HepG2 (cell line): ENCODE measurements at regions not wholly inside any gene's neighbourhood (a gene's known extent, or its start where the extent isn't known, plus 50 kb on each side); places are given as distances from the start of the nearest gene placed in this dataset.

Experiments used
- ATAC-seq: fragments of 200-7000 bp; cut with Tn5 transposase; 3 replicates; pipeline ENCODE4 v1.9.1; 2020; ENCODE audit warnings: mild to moderate bottlenecking, moderate library complexity
- BruUV-seq: library from RNA; stranded (reverse); fragments of 400-500 nt; replicated peaks from 2 replicates; lab custom pipeline; 2021; lab: Mats Ljungman, UMichigan
- CTCF ChIA-PET: fragments of 300-600 bp; formaldehyde crosslinking; extraction: SDS; loops from one replicate; lab custom pipeline; 2021; ENCODE audit warnings: low total read pairs, inconsistent platforms, low intra/inter-chr PET ratio; lab: Yijun Ruan, JAX
- POLR2A ChIA-PET: fragments of 350-600 bp; sonication (Branson Sonifier 250); formaldehyde crosslinking; loops from one replicate; lab custom pipeline; 2020; ENCODE audit warnings: antibody characterized with exemption, inconsistent platforms; lab: Yijun Ruan, JAX
- DNase-seq: peaks from one replicate; pipeline ENCODE4 v3.0.0-alpha.2; 2015; ENCODE audit warnings: low spot score
- FAIRE-seq: peaks from 3 replicates; lab custom pipeline; 2011; peaks lifted over from hg19 to GRCh38; lab: Jason Lieb, UNC
- H2AFZ ChIP-seq: one replicate; pipeline ENCODE4 v1.6.1; 2011; ENCODE audit warnings: low read length, inconsistent platforms
- H3K27ac ChIP-seq: fragments of 300-600 bp; 3 replicates; pipeline ENCODE4 v1.8.0; 2011; ENCODE audit warnings: mixed run types, mild to moderate bottlenecking, mixed read lengths, low read length, inconsistent platforms; ENCODE audit not compliant: insufficient read depth; ENCODE audit errors: extremely low read length
- H3K27me3 ChIP-seq, 2 experiments: fragments of 200-600 bp in 1 of 2; 2 replicates in 1 of 2; 3 replicates in 1 of 2; pipeline versions ENCODE4 v1.6.0 to v1.8.0; 2011; ENCODE audit warnings: low read length in 2 of 2, mild to moderate bottlenecking in 2 of 2, moderate library complexity in 2 of 2, inconsistent platforms in 1 of 2; ENCODE audit not compliant: insufficient read depth in 2 of 2, control insufficient read depth in 1 of 2
- H3K36me3 ChIP-seq, 2 experiments: fragments of 200-600 bp in 1 of 2; replicated peaks in 1 of 2; 2 replicates in 1 of 2; 3 replicates in 1 of 2; pipeline versions ENCODE4 v1.5.1 to v1.8.0; 2011; ENCODE audit warnings: low read length in 2 of 2, inconsistent platforms in 1 of 2; ENCODE audit not compliant: insufficient read depth in 2 of 2, control insufficient read depth in 1 of 2
- H3K4me1 ChIP-seq: 2 replicates; pipeline ENCODE4 v1.5.1; 2012; ENCODE audit warnings: low read length, inconsistent platforms; ENCODE audit not compliant: insufficient read depth
- H3K4me2 ChIP-seq: 2 replicates; pipeline ENCODE4 v1.6.0; 2011; ENCODE audit warnings: low read depth, low read length, inconsistent platforms
- H3K4me3 ChIP-seq, 3 experiments: fragments of 200-600 bp in 1 of 3; sonication (generic), shearing (Covaris generic) in 1 of 3; replicated peaks in 1 of 3; 2 replicates each; pipeline ENCODE4 v1.5.1; 2011 to 2016; ENCODE audit warnings: low read length in 3 of 3, inconsistent platforms in 2 of 3, low read depth in 2 of 3, mild to moderate bottlenecking in 2 of 3, control low read depth in 1 of 3, mixed read lengths in 1 of 3; ENCODE audit not compliant: insufficient read depth in 1 of 3
- H3K79me2 ChIP-seq: one replicate; pipeline ENCODE4 v1.6.1; 2011; ENCODE audit warnings: low read length, inconsistent platforms; ENCODE audit not compliant: insufficient read depth
- H3K9ac ChIP-seq: 2 replicates; pipeline ENCODE4 v1.6.0; 2011; ENCODE audit warnings: mild to moderate bottlenecking, low read depth, low read length, inconsistent platforms; ENCODE audit not compliant: insufficient read depth
- H3K9me3 ChIP-seq: 2 replicates; pipeline ENCODE4 v1.5.1; 2012; ENCODE audit warnings: mild to moderate bottlenecking, low read length
- H4K20me1 ChIP-seq: 2 replicates; pipeline ENCODE4 v1.6.0; 2011; ENCODE audit warnings: inconsistent platforms, mild to moderate bottlenecking, low read length, moderate library complexity; ENCODE audit not compliant: insufficient read depth
- MAFF ChIP-seq: IDR thresholded peaks from 2 replicates; pipeline ENCODE4 v1.6.1; 2011; ENCODE audit warnings: low read depth, low read length, improper control_type of control experiment
- MAFK ChIP-seq, 2 experiments: IDR thresholded peaks in 1 of 2; conservative IDR thresholded peaks in 1 of 2; 2 replicates each; pipeline ENCODE4 v1.6.1; 2011; ENCODE audit warnings: improper control_type of control experiment in 2 of 2, low read length in 2 of 2
- NKX3-1 ChIP-seq: sonication (generic); formaldehyde crosslinking; IDR thresholded peaks from 2 replicates; pipeline ENCODE4 v1.5.0; 2020; ENCODE audit warnings: missing genetic modification reagents
- ZNF75D ChIP-seq: sonication (generic); formaldehyde crosslinking; IDR thresholded peaks from 2 replicates; pipeline ENCODE4 v1.8.1; 2023; ENCODE audit warnings: missing genetic modification reagents, mild to moderate bottlenecking, borderline replicate concordance
- ZNF816 ChIP-seq: sonication (generic); formaldehyde crosslinking; IDR thresholded peaks from 2 replicates; pipeline ENCODE4 v1.8.0; 2022; ENCODE audit warnings: missing genetic modification reagents, mild to moderate bottlenecking, borderline replicate concordance
- WGBS: methylation state at CpG from one replicate; pipeline ENCODE4 v1.1.6; 2017; ENCODE audit warnings: low lambda C conversion rate; 5-methylcytosine and 5-hydroxymethylcytosine counted together
- in situ Hi-C: cut with HindIII; loops from 2 replicates; pipeline ENCODE4 v1.10.0; 2017; ENCODE audit warnings: low pct_unique_long_range_greater_than_20kb; ENCODE audit not compliant: extremely low pct_ligation_motif_present
- intact Hi-C: fragments of 100-400 bp; cut with micrococcal nuclease; formaldehyde crosslinking; loops from one replicate; pipeline ENCODE4 v1.10.0; 2022; ENCODE audit not compliant: unreplicated experiment

- no peak for TF ChIP-seq NKX3-1
- ChIA-PET CTCF (no interaction called here), POLR2A (no interaction called here)
- H2AFZ ChIP-seq: no peak overlapping the region
- peaks cover 58% of the 10 kb centered on the region for H3K9me3 ChIP-seq
- WGBS: 31% methylated on average over 3 of the region's 3 CpGs
- no peak overlapping the region for H3K4me3 ChIP-seq
- no peak overlapping the region for H3K9ac ChIP-seq
- H4K20me1 ChIP-seq: no peaks in the 10 kb centered on the region
- no peak for ATAC-seq
- in situ Hi-C loops (no loop called here), intact Hi-C loops (no loop called here)
- H3K79me2 ChIP-seq: no peaks in the 10 kb centered on the region
- no peak overlapping the region for H3K4me2 ChIP-seq
- no peak for FAIRE-seq
- no peaks in the 10 kb centered on the region for H3K36me3 ChIP-seq
- no peak overlapping the region for H3K27ac ChIP-seq
- no TSS peak for BruUV-seq
- DNase-seq: no peak
- H3K27me3 ChIP-seq: no peaks in the 10 kb centered on the region
- H3K4me1 ChIP-seq: no peaks in the 10 kb centered on the region
Observed at GRCh38 chr2:51528156-51528555, 496.2 kb upstream of the NRXN1 start.

DNA sequence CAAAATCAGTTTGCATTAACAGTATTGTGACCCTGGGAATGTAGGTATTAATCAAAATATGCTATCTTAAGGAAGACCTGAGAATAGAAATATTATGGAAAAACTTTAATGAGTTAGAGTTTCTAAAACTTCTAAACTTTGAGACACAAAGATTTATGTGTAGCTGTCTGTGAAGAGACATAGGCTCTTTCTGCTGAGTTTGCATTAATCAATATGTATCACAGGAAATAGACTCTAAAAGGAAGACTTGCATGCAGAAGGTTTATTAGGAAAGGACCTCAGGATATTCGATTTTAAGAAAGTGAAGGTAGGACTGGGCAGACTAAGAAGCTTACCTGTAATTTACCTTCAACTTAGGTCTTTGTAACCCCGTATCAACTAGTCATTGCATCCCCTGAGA is 494.8 kb upstream of the NRXN1 start:
- H3K4me2 ChIP-seq: no peak overlapping the region
- BruUV-seq: no TSS peak
- H3K36me3 ChIP-seq: no peaks in the 10 kb centered on the region
- H3K4me1 ChIP-seq: no peaks in the 10 kb centered on the region
- no peak overlapping the region for H2AFZ ChIP-seq
- 4% methylated on average over 2 of the region's 2 CpGs for WGBS
- FAIRE-seq (no peak), ATAC-seq (no peak), DNase-seq (no peak)
- CTCF ChIA-PET: no interaction called here
- no peak overlapping the region for H3K27ac ChIP-seq
- peaks cover 57% of the 10 kb centered on the region for H3K9me3 ChIP-seq
- H3K4me3 ChIP-seq: no peak overlapping the region
- in situ Hi-C loops (no loop called here), intact Hi-C loops (no loop called here)
- H3K9ac ChIP-seq: no peak overlapping the region
- POLR2A ChIA-PET: no interaction called here
- H3K27me3 ChIP-seq: no peaks in the 10 kb centered on the region
- no peaks in the 10 kb centered on the region for H4K20me1 ChIP-seq
- TF ChIP-seq MAFF (peak; percentile 97), MAFK (conservative IDR thresholded peaks at IDR 0.05 in 1 of 2, IDR thresholded peaks at IDR 0.05 in 1 of 2; ENCODE audit: low read length in 2 of 2) (peak; percentile 93 to 98), ZNF75D (no peak), ZNF816 (no peak)
- H3K79me2 ChIP-seq: no peaks in the 10 kb centered on the region
